ENCODE measurements at regions not wholly inside any gene's neighbourhood (a gene's known extent, or its start where the extent isn't known, plus 50 kb on each side); places are given as distances from the start of the nearest gene placed in this dataset.

GRCh38 chr9:129411501-129412175, 209.3 kb downstream of the C9orf50 start:
- DNase-seq, result no peak

GRCh38 chr9:129410226-129410625, 210.7 kb downstream of the C9orf50 start:
- no peak for DNase-seq

DNA sequence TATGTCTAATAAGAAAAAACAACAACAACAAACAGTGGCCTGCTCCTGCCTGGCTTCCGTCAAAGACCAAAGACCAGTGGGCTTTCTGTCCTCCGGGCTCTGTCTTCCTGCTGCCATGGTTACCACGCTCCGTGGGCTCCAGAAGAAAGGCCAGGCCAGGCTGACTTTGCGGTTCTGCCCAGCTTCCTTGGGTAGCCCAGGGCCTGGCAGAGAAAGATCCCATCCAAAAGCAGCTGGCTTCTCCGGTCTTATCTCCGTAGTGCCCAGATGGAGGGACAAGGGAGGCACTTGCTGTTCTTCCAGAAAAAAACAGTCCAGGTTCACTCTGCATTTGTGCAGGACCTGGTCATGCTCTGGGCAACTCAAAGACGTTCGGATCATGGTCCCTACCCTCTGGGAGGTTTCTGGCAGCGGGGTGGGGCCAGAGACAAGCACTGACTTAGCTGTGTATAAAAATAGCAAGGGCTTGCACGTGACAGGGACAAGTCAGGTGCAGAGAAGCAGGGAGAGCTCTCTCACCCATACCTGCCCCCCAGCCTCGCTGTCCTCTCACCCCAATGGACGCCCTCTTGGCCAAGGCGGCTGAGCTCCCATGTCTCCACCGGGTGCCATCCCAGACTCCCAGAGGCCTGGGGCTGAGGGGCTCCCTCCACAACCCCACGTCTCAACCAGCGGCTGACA, 212.2 kb downstream of the C9orf50 start:
- no peak for DNase-seq

DNA sequence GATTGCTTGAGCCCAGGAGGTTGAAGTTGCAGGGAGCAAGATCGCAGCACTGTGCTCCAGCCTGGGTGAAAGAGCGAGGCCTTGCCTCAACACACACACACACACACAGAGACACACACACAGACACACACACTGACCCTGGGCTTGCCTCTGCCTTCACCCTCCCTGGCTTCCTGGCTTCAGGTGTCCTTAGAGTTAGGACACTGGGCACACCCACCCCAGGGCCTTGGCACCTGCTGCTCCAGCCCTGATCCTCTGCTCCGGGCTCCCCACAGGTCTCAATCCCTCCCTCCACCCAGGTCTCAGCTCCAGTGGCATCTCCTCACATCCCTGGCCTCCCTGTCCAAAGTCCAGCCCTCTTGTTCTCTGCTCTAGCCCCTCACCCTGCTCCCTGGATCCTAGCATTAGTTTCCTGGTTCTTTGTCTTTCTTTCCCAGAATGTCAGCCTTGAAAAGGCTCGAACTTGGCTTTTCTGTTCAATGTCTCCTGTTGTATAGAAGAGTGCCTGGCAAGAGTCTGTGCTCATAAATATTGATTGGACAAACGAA, 212.9 kb downstream of the C9orf50 start:
- DNase-seq, result no peak

GRCh38 chr9:129406278-129407225, 214.3 kb downstream of the C9orf50 start:
- DNase-seq, result no peak

DNA sequence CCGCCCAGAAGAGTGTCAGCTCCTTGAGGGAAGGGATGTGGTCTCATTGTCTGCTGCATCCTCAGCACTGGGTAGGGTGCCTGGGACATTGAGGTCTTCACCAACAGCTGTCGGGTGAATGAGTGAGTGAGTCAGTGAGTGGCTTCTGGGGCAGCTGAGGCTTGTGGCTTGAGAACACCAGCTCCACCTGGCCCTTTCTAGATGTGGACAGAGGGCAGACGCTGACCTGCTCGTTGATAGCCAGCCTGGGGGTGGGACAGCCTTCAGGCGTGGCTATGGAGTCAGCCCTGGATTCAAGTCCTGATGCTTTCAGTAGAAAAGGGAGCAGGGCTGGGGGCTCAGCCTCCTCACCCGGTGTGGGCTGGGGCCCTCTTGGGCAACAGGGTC, 215.1 kb downstream of the C9orf50 start:
- DNase-seq, result no peak

DNA sequence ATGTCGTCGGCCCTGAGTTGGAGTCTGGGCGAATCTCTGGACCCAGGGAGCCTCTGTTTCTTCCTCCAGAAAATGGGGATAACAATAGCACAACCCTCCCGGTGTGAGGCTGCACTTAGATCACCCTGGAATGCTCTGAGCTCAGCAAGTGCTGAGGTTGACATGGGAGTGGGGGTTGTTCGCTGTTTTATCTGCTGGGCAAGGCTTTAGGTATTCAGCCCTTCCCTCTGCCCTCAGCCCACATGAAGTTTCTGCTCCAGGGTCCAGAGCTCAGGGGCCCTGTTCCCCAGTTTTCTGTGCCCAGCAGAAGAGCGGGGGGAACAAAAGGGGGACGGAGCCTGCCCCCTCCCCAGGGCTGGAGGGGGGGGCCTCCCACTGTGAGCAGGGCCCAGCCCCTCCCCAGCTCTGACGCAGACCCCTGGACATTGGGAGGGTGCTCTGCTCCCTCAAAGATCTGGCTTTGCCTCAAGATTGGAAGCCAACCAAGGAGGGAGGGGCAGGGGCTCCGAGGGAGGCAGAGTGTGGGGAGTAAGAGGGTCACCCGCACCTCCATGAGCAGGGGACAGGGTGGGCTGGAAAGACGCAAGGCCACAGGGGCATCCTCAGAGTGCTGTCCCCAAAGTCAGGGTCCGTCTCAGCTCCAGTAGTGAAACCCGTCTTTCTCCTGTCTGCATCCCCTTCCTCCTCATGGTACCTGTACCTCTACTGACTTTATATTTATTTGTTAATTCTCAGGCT, 215.6 kb downstream of the C9orf50 start:
- DNase-seq, result no peak

GRCh38 chr9:129404621-129405020, 216.3 kb downstream of the C9orf50 start:
- DNase-seq, result no peak

DNA sequence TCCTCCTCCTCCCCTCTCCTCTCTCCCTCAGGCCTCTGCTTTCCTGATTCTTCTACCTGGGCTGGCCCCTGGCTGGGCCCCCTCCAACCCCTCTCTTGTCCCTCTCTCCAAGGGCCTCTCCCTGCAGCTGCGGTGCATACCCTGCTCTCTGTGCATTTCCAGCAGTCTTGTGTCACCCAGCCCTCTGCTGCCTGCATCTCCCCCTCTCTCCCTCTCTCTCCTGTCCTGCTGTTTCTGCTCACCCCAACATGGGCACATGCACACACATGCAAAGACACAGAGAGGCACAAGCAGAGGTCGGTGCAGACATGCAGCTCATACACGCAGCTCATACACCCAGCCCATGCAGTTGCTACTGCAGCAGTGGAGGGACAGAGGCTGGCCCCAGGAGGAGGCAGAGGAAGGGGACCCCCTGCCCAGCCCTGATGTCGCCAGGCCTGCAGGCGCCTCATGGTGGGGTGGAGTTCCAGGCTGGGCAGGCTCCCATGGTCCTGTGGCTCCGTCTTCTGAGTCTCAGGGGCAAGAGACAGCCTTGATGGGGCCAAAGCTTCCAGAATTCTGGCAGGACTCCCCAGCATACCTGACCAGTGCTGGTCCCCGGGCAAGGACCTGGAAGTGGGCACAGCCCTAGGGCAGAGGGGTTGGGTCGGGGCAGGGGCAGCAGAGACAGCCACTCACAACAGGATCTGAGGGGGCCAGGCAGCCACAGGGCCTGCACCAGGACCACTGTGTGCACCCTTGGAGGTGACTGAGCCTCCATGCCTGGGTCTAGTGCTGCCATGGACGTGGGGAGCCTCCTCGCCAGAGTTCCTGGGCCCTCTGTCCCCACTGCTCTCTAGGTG, 216.9 kb downstream of the C9orf50 start:
- DNase-seq, result no peak

GRCh38 chr9:129402931-129403778, 217.7 kb downstream of the C9orf50 start:
- DNase-seq, result no peak

- DNase-seq, result no peak
Observed at GRCh38 chr9:129402371-129402739, 218.5 kb downstream of the C9orf50 start.

DNA sequence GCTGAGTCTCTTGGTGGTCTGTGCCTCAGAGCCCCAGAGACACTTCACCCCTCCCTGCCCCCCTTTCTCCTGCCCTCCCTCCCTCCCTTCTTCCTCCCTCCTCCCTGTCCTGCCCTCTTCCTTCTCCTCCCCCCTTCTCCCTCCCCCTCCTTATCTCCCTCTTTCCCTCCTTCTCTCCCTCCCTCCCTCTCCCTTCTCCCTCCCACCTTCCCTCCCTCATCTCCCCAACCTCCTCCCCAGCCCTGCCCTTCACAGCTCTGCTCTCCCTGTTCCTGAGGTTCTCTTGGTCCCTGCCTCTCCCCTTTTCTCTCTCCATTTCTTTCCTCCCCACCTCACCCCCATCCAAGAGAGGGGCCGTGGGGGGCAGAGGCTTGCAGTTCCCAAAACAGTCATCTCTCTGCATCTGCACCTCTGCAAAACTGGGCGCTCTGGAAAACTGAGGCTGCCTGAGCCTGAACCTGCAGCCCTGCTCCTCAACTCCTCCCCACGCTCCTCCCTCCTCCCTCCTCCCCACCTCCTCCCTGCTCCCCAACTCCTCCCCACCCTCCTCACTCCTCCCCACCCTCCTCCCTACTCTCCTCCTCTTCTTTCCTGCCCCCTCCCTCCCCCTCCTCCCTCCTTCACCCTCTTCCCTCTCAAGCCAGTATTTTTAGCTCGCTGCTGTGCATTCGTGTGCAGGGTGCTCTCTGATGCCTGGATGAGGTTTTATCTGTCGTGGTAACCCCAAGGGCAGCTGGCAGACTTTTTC, 219.1 kb downstream of the C9orf50 start:
- peak; percentile 30 for DNase-seq

DNA sequence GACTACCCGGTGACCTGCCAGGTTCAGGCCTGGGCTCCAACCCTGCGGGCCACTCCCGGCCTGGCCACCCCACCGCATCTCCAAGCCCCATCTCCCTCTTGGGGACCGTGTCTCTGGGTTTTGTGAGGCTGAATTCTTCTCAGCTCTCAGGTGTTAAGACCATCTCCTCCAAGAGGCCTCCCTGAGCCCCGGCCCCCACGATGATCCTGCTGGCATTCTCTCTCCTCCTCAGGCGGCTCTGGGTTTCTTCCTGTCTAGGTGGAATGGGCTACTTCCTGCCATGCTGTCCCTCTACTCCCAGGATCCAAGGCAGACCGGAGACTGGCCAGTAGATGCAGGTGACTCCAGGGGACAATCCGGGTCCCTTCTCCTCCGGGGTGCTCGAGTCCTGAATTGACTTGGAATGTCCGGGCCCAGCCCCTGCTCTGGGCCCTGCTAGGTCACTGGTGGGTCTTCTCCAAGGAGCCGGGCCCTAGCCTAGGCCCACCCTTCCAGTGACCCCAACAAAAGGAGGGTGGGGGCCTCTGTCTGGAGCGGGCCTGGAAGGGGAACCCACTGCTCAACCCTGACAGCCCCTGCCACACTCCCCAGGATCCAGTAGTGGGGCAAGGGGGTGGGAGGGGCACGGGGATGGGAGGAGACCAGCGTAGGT, 219.8 kb downstream of the C9orf50 start:
- DNase-seq, result no peak

DNA sequence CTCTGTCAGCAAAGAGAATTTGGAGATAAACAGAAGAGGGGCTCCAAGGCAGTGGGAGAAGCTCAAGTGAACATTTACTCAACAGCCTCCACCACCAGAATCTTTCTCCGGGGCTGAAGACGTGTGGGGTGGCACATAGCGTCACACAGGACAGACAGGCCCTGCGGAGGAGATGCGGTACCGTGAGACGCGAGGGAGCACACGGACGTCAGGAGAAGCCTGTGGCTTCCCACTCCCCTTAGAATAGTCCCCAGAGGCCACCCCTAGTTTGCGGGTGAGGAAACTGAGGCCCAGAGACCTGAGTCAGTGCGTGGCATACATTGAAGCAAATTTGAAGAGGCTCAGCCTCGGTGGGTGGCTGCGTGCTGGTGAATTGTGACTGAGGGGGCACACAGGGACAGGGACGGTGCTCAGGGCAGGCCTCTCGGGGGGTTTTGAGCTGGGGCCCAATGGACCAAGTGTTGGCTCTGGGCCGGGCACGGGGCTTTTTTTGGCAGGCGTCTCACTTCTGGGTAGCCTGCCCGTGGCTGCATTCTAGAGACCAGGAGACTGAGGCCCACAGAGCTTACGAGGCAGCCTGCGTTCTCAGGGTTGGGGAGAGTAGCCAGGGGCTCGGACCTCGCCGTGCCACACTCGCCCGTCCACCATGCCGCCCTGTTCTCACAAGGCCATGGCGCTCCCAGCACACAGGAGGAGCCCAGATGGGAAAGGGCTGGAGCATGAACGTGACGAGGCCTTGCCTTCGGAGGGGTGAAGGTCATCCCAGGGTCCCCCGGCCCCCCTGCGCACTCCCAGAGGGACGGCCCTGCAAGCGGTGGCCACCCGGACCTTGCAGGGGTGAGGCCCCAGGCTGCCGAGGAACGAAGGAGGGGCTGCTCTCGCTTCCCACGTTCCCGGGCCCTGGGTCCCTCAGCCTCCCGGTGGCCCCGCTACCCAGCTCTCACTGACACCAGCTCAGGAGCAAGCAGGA, 220.6 kb downstream of the C9orf50 start:
- no peak for DNase-seq

DNA sequence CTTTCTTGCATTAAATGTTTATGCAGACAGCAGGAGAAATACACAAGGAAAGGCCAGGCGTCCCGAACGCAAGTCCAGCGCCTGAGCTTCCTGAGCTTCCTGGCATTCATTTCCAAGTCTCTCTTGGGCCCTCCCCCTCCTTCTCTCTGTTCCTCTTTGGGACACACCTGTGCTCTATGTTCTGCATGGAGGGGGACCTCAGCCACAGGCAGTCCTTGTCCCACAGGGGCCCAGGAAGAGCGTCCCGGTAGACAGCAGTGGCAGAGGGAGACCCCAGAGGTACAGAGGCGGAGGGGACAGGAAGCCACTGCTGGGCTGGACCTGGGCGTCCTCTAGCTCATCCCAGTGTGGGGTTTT, 221.3 kb downstream of the C9orf50 start:
- no peak for DNase-seq

DNA sequence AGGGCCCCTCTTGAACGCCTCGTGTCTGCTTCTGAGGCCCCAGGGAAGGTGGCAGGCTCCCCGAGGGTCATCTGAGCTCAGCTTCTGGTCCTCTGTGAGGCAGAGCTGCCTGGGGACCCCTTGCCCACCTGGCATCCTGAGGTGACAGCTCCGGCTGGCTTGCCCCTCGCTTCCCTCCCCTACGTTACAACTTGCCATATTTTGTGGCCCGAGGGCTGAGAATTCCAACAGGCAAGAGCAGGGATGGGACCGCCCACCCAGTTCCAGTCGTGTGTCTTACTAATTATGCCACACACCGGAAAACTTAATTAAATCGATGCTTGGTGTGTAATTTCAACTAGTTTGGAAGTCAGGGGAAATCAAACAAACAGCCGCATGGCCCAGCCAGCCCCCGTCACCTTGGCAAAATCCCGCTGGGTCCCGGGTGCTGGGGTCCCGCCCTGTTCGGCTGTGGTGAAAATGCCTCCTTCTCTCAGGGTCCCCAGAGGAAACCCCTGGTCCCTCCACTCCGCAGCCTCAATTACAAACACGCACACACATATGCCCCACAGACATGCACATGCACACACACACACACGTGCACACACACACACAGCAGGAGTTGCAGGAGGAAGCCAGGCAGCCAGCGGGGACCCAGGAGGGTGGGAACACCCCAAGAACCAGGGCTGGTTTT, 221.0 kb upstream of the IER5L start:
- DNase-seq, result no peak

DNA sequence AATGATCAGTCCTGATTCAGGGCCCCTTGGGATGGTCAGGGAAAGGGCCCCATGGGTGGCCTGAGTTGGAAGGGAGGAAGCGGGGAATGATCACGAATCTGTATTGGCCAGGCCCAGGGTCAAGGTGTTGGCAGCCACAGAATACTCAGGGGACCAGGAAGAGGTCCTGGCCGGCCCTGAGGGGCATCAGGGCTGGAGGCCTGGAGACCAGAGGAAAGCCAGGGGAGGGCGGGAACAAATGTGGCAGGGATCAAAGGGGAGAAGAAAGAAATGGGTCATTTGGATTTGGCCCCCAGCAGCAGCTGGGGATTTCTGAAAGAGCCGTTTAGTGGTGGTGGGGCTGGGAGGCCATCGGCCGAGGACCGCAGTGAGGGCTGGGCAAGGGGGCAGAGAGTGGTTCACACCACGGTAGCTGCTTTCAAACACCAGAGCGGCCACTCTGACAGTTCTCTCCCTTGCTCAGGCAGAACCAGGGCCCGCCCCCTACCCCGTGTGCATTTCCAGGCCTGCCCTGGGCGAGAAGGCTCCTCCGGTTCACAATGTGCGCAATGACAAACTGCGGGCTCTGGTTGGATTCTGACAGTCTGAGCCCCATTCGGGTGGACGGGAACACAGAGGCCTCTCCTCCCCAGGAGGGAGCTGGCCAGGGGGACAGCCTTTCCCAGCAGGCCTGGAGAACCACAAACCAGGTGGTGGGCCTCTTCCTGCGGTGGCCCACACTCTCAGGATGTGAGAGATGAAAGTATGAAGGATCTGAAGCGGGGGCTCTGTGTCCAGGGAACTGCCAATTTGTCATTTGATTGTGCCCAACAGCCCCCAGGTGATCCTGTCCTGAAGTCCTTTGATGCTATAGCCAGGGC, 220.3 kb upstream of the IER5L start:
- DNase-seq, result no peak

All from GDM1 (cell line).